Ishikawa (cell line): ENCODE measurements at regions not wholly inside any gene's neighbourhood (a gene's known extent, or its start where the extent isn't known, plus 50 kb on each side); places are given as distances from the start of the nearest gene placed in this dataset.

ENCODE experiments used
- CEBPB ChIP-seq: IDR thresholded peaks from 2 replicates; pipeline ENCODE4 v1.6.1; 2012
- CREB1 ChIP-seq: IDR thresholded peaks from 2 replicates; pipeline ENCODE4 v1.6.1; 2012; ENCODE audit warnings: low read depth
- EGR1 ChIP-seq: IDR thresholded peaks from 2 replicates; pipeline ENCODE4 v1.6.1; 2012
- EP300 ChIP-seq: IDR thresholded peaks from 2 replicates; pipeline ENCODE4 v1.6.1; 2012; ENCODE audit warnings: borderline replicate concordance
- FOXM1 ChIP-seq: IDR thresholded peaks from 2 replicates; pipeline ENCODE4 v1.6.1; 2012; ENCODE audit warnings: low read depth, borderline replicate concordance
- NFIC ChIP-seq: IDR thresholded peaks from 2 replicates; pipeline ENCODE4 v1.6.1; 2012
- RAD21 ChIP-seq: IDR thresholded peaks from 2 replicates; pipeline ENCODE4 v1.6.1; 2012; ENCODE audit warnings: low read depth
- TAF1 ChIP-seq: IDR thresholded peaks from 2 replicates; pipeline ENCODE4 v1.6.1; 2012; ENCODE audit warnings: low read depth, mild to moderate bottlenecking
- TCF12 ChIP-seq: IDR thresholded peaks from 2 replicates; pipeline ENCODE4 v1.6.1; 2012; ENCODE audit warnings: low read depth
- TEAD4 ChIP-seq: IDR thresholded peaks from 2 replicates; pipeline ENCODE4 v1.6.1; 2012
- YY1 ChIP-seq: IDR thresholded peaks from 2 replicates; pipeline ENCODE4 v1.6.1; 2012; ENCODE audit warnings: low read depth
- ZBTB7A ChIP-seq: IDR thresholded peaks from 2 replicates; pipeline ENCODE4 v1.6.1; 2012; ENCODE audit warnings: low read depth
- TF ChIP-seq, protein P1 (sequence below): IDR thresholded peaks from 2 replicates; pipeline ENCODE4 v1.6.1; 2012
- TF ChIP-seq, protein P2 (sequence below): IDR thresholded peaks from 2 replicates; pipeline ENCODE4 v1.6.1; 2012; ENCODE audit warnings: low read depth, mild to moderate bottlenecking
- TF ChIP-seq, protein P3 (sequence below): IDR thresholded peaks from 2 replicates; pipeline ENCODE4 v1.6.1; 2012

DNA sequence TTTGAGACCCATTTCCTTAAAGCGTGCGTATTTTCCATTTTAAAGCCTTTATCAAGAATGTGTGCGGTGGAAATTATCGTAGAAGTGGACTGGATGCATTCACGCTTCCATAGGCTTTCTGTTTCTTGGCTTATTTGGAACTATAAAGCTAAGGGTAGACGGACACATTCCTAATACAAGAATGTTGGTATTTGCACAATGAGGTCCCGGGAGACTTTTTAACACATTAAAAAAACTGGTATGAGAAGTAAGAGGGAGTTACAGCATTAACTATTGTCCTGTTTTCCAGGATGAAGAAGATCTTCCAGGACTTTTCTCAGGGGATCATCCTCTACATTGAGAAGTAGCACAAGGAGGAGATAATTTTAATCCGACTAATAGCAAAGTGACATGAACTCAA lies 653.0 kb downstream of the MTRR start:
- TF ChIP-seq EP300 (no peak), ZBTB7A (no peak), TAF1 (no peak), FOXM1 (no peak), CEBPB (no peak), EGR1 (no peak), TCF12 (no peak), NFIC (no peak), TEAD4 (no peak), YY1 (no peak), RAD21 (no peak), CREB1 (no peak)
- TF ChIP-seq, protein P1, sequence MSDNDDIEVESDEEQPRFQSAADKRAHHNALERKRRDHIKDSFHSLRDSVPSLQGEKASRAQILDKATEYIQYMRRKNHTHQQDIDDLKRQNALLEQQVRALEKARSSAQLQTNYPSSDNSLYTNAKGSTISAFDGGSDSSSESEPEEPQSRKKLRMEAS: no peak
- TF ChIP-seq, protein P2, sequence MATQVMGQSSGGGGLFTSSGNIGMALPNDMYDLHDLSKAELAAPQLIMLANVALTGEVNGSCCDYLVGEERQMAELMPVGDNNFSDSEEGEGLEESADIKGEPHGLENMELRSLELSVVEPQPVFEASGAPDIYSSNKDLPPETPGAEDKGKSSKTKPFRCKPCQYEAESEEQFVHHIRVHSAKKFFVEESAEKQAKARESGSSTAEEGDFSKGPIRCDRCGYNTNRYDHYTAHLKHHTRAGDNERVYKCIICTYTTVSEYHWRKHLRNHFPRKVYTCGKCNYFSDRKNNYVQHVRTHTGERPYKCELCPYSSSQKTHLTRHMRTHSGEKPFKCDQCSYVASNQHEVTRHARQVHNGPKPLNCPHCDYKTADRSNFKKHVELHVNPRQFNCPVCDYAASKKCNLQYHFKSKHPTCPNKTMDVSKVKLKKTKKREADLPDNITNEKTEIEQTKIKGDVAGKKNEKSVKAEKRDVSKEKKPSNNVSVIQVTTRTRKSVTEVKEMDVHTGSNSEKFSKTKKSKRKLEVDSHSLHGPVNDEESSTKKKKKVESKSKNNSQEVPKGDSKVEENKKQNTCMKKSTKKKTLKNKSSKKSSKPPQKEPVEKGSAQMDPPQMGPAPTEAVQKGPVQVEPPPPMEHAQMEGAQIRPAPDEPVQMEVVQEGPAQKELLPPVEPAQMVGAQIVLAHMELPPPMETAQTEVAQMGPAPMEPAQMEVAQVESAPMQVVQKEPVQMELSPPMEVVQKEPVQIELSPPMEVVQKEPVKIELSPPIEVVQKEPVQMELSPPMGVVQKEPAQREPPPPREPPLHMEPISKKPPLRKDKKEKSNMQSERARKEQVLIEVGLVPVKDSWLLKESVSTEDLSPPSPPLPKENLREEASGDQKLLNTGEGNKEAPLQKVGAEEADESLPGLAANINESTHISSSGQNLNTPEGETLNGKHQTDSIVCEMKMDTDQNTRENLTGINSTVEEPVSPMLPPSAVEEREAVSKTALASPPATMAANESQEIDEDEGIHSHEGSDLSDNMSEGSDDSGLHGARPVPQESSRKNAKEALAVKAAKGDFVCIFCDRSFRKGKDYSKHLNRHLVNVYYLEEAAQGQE: no peak
- TF ChIP-seq, protein P3, sequence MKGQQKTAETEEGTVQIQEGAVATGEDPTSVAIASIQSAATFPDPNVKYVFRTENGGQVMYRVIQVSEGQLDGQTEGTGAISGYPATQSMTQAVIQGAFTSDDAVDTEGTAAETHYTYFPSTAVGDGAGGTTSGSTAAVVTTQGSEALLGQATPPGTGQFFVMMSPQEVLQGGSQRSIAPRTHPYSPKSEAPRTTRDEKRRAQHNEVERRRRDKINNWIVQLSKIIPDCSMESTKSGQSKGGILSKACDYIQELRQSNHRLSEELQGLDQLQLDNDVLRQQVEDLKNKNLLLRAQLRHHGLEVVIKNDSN: no peak

DNA sequence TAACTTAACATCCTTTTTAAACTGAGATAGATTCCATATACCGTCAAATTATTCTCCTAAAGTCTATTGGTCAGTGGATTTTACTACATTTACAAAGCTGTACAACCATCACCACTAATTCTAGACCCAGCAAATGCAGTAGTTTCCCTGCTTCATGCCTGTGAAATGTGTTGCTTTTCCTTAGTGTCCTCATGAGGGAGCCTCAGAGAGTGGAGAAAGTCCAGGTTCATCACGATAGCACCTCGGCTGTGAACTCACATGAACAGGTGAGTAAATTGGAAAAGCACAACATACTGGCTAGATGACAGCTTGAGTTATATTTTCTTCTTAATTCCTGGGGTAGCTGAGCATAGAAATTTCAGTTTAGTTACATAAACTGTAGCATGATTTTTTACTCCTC lies 653.7 kb downstream of the MTRR start:
- TF ChIP-seq TEAD4: no peak
- no peak for TF ChIP-seq RAD21
- TF ChIP-seq NFIC: no peak
- TF ChIP-seq TAF1: no peak
- TF ChIP-seq, protein P3: no peak
- no peak for TF ChIP-seq EGR1
- no peak for TF ChIP-seq YY1
- TF ChIP-seq, protein P1: no peak
- no peak for TF ChIP-seq CREB1
- no peak for TF ChIP-seq EP300

DNA sequence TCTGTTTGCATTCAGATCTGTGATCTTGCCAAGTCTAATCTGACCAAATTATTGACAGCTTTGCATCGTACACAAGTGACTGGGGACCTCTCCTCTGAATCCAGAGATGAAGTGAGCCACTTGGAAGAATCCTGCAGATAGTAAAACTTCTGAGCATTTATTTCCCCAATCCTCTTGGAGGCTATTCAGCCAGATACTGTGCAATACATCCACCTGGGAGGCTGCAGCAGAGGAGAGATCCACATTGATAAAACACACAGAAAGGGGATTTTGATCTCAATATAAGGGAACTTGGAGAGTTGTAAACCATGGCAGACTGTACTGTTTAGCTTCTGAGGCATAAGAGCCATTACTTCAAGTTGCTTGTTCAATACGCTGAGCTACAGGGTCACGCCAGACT lies 654.6 kb downstream of the MTRR start:
- no peak for TF ChIP-seq CEBPB
- no peak for TF ChIP-seq FOXM1
- TF ChIP-seq, protein P3: no peak
- TF ChIP-seq RAD21: no peak
- no peak for TF ChIP-seq TEAD4
- TF ChIP-seq, protein P1: no peak
- no peak for TF ChIP-seq TAF1
- no peak for TF ChIP-seq ZBTB7A
- TF ChIP-seq EGR1: no peak

DNA sequence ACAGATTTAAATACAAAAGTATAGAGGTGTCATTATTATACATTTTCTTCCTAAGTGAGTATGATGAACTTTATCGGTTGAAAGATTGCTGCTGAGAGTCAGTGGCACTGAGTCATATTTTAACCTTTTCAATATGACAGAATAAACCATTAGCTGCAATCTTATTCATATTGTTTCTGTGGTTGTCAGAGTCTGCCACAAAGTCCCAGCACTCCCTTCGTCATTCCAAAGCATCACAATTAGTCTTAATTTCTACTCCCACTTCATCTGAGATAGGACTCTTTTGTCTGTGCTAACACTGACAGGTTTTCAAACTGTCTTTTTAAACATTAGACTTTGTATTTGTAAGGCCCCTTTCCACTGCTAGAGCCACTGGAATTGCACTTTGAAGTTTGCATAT lies 656.9 kb downstream of the MTRR start:
- TF ChIP-seq TEAD4 (no peak), TAF1 (no peak), RAD21 (no peak), EP300 (no peak), YY1 (no peak)
- TF ChIP-seq, protein P2: no peak

DNA sequence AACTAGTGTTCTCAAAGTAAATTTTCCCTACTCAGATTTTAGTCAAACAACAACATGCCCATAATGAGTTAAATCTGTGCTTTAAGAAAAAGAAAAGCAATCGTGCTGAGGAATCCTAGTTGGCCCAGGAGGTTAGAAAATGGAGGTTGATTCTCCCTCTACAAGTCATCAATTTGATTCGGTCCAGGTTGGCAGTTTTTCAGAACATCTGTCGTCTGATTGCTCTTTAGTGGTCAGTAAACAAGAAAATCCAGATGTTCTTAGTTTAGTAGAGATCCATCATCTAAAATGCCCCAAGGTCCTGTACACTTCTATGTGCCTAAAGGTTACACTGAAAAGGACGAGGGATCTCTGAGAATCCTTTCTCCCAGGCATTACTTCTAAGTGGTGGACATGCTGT lies 659.2 kb downstream of the MTRR start:
- no peak for TF ChIP-seq TEAD4

DNA sequence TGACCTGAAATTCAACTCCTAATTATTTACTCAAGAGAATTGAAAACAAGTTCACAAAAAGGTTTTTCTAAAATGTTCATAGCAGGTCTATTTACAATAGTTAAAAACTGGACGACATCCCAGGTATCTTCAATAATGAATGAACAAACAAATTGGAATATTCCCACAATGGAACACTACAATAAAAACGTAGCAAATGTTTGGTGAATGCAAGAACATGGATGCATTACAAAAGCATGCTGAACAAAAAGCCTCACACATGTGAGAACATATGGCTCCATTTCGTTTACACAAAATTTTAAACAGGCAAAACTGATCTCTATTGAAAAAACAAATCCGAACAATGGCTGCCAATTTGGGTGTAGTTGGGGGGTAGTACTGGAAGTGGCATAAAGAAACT lies 669.9 kb downstream of the MTRR start:
- TF ChIP-seq NFIC: no peak
- TF ChIP-seq RAD21: no peak
- TF ChIP-seq ZBTB7A: no peak
- TF ChIP-seq, protein P3: no peak
- no peak for TF ChIP-seq TAF1
- TF ChIP-seq TCF12: no peak
- TF ChIP-seq, protein P1: no peak
- TF ChIP-seq CREB1: no peak
- TF ChIP-seq EP300: no peak
- no peak for TF ChIP-seq FOXM1
- TF ChIP-seq TEAD4: no peak
- no peak for TF ChIP-seq EGR1
- TF ChIP-seq, protein P2: no peak
- no peak for TF ChIP-seq CEBPB
- no peak for TF ChIP-seq YY1
